ENCODE measurements at regions not wholly inside any gene's neighbourhood (a gene's known extent, or its start where the extent isn't known, plus 50 kb on each side); places are given as distances from the start of the nearest gene placed in this dataset.

GRCh38 chr4:4637710-4638109, 95.9 kb upstream of the STX18 start:
- no peak for DNase-seq

- peak; percentile 80 for DNase-seq
These were observed 91.6 kb upstream of the STX18 start for GRCh38 chr4:4633431-4633830.

GRCh38 chr4:4631150-4631549, 89.3 kb upstream of the STX18 start:
- no peak for DNase-seq

GRCh38 chr4:4627906-4628305, 86.1 kb upstream of the STX18 start:
- DNase-seq = no peak

- no peak for DNase-seq
These were observed 85.3 kb upstream of the STX18 start for GRCh38 chr4:4627111-4627510.

GRCh38 chr4:4625488-4625887, 83.6 kb upstream of the STX18 start:
- no peak for DNase-seq

GRCh38 chr4:4624276-4624897, 82.5 kb upstream of the STX18 start:
- DNase-seq = no peak

- no peak for DNase-seq
These were observed 78.0 kb upstream of the STX18 start for GRCh38 chr4:4619821-4620220.

- DNase-seq = no peak
These were observed 77.0 kb upstream of the STX18 start for GRCh38 chr4:4618847-4619246.

- DNase-seq = peak; percentile 97
These were observed 73.3 kb upstream of the STX18 start for GRCh38 chr4:4614925-4615678.

- no peak for DNase-seq
These were observed 71.9 kb upstream of the STX18 start for GRCh38 chr4:4613641-4614286.

GRCh38 chr4:4613126-4613465, 71.2 kb upstream of the STX18 start:
- DNase-seq = no peak

- DNase-seq = no peak
These were observed 68.8 kb upstream of the STX18 start for GRCh38 chr4:4610672-4611071.

- DNase-seq = no peak
These were observed 67.9 kb upstream of the STX18 start for GRCh38 chr4:4609622-4610334.

GRCh38 chr4:4608214-4608537, 66.3 kb upstream of the STX18 start:
- no peak for DNase-seq

GRCh38 chr4:4607336-4608213, 65.7 kb upstream of the STX18 start:
- DNase-seq = peak; percentile 94

- no peak for DNase-seq
These were observed 64.5 kb upstream of the STX18 start for GRCh38 chr4:4606321-4606720.

- no peak for DNase-seq
These were observed 64.0 kb upstream of the STX18 start for GRCh38 chr4:4605849-4606248.

GRCh38 chr4:4603592-4603991, 61.7 kb upstream of the STX18 start:
- DNase-seq = no peak

GRCh38 chr4:4603067-4603466, 61.2 kb upstream of the STX18 start:
- DNase-seq = no peak

- DNase-seq = no peak
These were observed 60.6 kb upstream of the STX18 start for GRCh38 chr4:4602468-4602867.

- DNase-seq = no peak
These were observed 60.0 kb upstream of the STX18 start for GRCh38 chr4:4601803-4602369.

All from skin of body (tissue), 1 donor.